ENCODE measurements at regions not wholly inside any gene's neighbourhood (a gene's known extent, or its start where the extent isn't known, plus 50 kb on each side); places are given as distances from the start of the nearest gene placed in this dataset.

GRCh38 chr18:10057401-10057893 lies 143.6 kb downstream of the VAPA start:
- no peak overlapping the region for H3K4me3 ChIP-seq (ENCODE audit: low read length)
- TF ChIP-seq TAF1 (IDR thresholded peaks at IDR 0.05; ENCODE audit: low read depth) (no peak), SMC3 (conservative IDR thresholded peaks at IDR 0.05; ENCODE audit: poor library complexity) (no peak), CTCF (IDR thresholded peaks at IDR 0.05; ENCODE audit: poor library complexity, severe bottlenecking) (no peak), MXI1 (conservative IDR thresholded peaks at IDR 0.05; ENCODE audit: poor library complexity, severe bottlenecking) (no peak), RAD21 (conservative IDR thresholded peaks at IDR 0.05) (no peak), EP300 (conservative IDR thresholded peaks at IDR 0.05; ENCODE audit: poor library complexity, severe bottlenecking) (no peak), EZH2 (IDR thresholded peaks at IDR 0.05; ENCODE audit: borderline replicate concordance, insufficient read depth, low read length, poor library complexity, severe bottlenecking) (no peak), POLR2AphosphoS5 (IDR thresholded peaks at IDR 0.05) (no peak), REST (IDR thresholded peaks at IDR 0.05; ENCODE audit: borderline replicate concordance) (no peak)
- H2AFZ ChIP-seq (ENCODE audit: low read depth, low read length), result no peak overlapping the region
- no peaks in the 10 kb centered on the region for H4K20me1 ChIP-seq (ENCODE audit: insufficient read depth)
- no peaks in the 10 kb centered on the region for H3F3A ChIP-seq (ENCODE audit: insufficient read depth, low read length, poor library complexity, severe bottlenecking)
- H3K79me2 ChIP-seq (replicated peaks; ENCODE audit: insufficient read depth, low read length), result no peaks in the 10 kb centered on the region
- no peaks in the 10 kb centered on the region for H3K9me2 ChIP-seq (ENCODE audit: insufficient read depth, low read length)
- H3K36me3 ChIP-seq (ENCODE audit: insufficient read depth, low read length), result no peaks in the 10 kb centered on the region
- no peaks in the 10 kb centered on the region for H3K27me3 ChIP-seq (ENCODE audit: insufficient read depth, low read depth, low read length)
- no peak overlapping the region for H3K4me2 ChIP-seq (ENCODE audit: low read length)
- H3K9me3 ChIP-seq (ENCODE audit: low read length), result no peaks in the 10 kb centered on the region
- no peak overlapping the region for H3K27ac ChIP-seq (ENCODE audit: low read length)
- H3K9ac ChIP-seq (ENCODE audit: low read length), result no peak overlapping the region

GRCh38 chr18:10057894-10058791 lies 144.3 kb downstream of the VAPA start:
- Histone ChIP-seq H3K79me2 (replicated peaks; ENCODE audit: insufficient read depth, low read length) (no peaks in the 10 kb centered on the region), H4K20me1 (ENCODE audit: insufficient read depth) (no peaks in the 10 kb centered on the region), H3K36me3 (ENCODE audit: insufficient read depth, low read length) (no peaks in the 10 kb centered on the region), H3K4me2 (ENCODE audit: low read length) (no peak overlapping the region), H3K27ac (ENCODE audit: low read length) (no peak overlapping the region), H3K9me2 (ENCODE audit: insufficient read depth, low read length) (no peaks in the 10 kb centered on the region), H3K9me3 (ENCODE audit: low read length) (no peaks in the 10 kb centered on the region), H3K4me3 (ENCODE audit: low read length) (no peak overlapping the region), H2AFZ (ENCODE audit: low read depth, low read length) (no peak overlapping the region), H3K9ac (ENCODE audit: low read length) (no peak overlapping the region), H3F3A (ENCODE audit: insufficient read depth, low read length, poor library complexity, severe bottlenecking) (no peaks in the 10 kb centered on the region), H3K27me3 (ENCODE audit: insufficient read depth, low read depth, low read length) (no peaks in the 10 kb centered on the region)
- TF ChIP-seq REST (IDR thresholded peaks at IDR 0.05; ENCODE audit: borderline replicate concordance) (no peak), RAD21 (conservative IDR thresholded peaks at IDR 0.05) (no peak), POLR2AphosphoS5 (IDR thresholded peaks at IDR 0.05) (no peak), CTCF (IDR thresholded peaks at IDR 0.05; ENCODE audit: poor library complexity, severe bottlenecking) (no peak), SMC3 (conservative IDR thresholded peaks at IDR 0.05; ENCODE audit: poor library complexity) (no peak), MXI1 (conservative IDR thresholded peaks at IDR 0.05; ENCODE audit: poor library complexity, severe bottlenecking) (no peak), EP300 (conservative IDR thresholded peaks at IDR 0.05; ENCODE audit: poor library complexity, severe bottlenecking) (no peak), TAF1 (IDR thresholded peaks at IDR 0.05; ENCODE audit: low read depth) (no peak), EZH2 (IDR thresholded peaks at IDR 0.05; ENCODE audit: borderline replicate concordance, insufficient read depth, low read length, poor library complexity, severe bottlenecking) (no peak)
